ENCODE measurements at regions not wholly inside any gene's neighbourhood (a gene's known extent, or its start where the extent isn't known, plus 50 kb on each side); places are given as distances from the start of the nearest gene placed in this dataset.
"Not testable (repeated sequence)": the region's sequence is repeated elsewhere in the genome, so short reads cannot be mapped to it uniquely, and the experiment has no call there.

- no peak for DNase-seq
Observed at GRCh38 chr6:6987749-6988148, 120.0 kb upstream of the RREB1 start.

- DNase-seq: not testable (repeated sequence)
Observed at GRCh38 chr6:6990059-6990458, 117.7 kb upstream of the RREB1 start.

- no peak for DNase-seq
Observed at GRCh38 chr6:6993503-6994237, 114.1 kb upstream of the RREB1 start.

DNA sequence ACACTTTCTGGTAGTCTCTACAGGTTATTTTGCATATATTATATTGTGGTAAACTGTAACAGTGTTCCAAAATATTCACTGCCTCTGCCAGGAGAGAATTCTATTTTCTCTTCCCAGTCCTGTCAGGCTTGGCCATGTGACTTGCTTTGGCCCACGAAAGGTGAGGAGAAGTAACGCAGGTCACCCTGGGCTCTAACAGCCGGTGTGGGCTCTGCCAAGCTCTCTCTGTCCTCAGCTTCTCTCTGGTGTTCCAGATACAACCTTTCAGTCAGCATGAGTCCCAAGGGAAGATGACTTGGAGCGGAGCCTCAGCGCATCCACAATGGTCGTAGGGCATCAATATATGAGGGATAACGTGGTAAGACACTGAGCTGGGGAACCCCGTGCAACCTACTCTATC lies 113.0 kb upstream of the RREB1 start:
- no peak for DNase-seq

DNA sequence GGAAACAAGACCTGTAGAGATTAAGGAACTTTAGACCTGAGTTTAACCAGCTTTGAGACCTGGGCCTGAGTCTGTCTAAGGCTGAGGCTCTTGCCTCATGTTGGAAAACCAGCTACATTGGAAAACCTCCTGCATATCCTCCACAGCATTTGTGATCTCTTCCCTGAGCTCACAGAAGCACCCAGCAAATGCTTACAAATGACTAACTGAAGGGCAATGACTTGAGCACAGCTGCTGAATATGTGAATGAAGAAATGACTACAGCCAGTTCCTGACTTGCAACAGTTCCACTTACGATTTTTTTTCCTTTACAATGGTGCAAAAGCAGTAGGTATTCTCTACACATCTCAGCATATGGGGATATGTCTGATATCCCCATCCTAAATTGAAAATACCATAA lies 112.4 kb upstream of the RREB1 start:
- no peak for DNase-seq

GRCh38 chr6:6996124-6996523 lies 111.6 kb upstream of the RREB1 start:
- DNase-seq: no peak

DNA sequence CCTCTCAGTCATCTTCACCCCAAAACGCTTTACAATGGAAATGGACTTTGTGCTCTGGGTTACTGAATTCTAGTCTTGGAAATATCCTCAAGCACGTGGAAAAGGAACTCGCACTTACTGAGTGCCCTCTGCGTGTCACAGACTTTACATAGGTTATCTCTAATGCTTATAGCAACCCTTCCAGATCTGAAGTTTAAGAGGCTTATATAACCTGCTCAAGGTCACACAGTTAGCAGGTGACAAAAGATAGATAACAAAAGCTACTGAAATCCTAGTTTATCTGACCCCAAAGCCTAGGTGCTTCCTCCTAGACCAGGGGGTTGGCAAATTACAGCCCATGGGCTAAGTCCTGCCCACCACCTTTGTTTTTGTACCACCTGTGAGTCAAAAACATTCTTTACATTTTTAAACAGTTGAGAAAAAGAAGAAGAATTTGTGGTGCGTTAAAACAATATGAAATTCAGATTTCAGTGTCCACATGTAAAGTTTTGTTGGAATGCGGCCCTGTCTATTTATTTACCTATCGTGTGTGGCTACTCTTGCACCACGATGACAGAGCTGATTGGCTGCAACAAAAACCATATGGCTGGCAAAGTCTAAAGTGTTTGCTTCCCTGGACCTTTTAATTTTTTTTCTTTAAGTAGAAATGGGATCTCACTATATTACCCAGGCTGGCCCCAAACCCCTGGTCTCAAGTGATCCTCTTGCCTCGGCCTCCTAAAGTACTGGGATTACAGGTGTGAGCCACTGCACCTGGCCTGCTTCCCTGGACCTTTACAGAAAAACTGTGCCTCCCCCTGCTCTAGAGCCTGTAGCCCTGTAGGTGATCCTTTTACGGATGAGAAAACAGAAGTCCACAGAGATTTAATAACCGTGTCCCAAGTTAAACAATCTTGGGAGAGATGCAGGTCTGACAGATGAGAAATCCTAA lies 110.2 kb upstream of the RREB1 start:
- no peak for DNase-seq

GRCh38 chr6:6998194-6998569 lies 109.6 kb upstream of the RREB1 start:
- no peak for DNase-seq

- no peak for DNase-seq
Observed at GRCh38 chr6:7000825-7001777, 106.7 kb upstream of the RREB1 start.

DNA sequence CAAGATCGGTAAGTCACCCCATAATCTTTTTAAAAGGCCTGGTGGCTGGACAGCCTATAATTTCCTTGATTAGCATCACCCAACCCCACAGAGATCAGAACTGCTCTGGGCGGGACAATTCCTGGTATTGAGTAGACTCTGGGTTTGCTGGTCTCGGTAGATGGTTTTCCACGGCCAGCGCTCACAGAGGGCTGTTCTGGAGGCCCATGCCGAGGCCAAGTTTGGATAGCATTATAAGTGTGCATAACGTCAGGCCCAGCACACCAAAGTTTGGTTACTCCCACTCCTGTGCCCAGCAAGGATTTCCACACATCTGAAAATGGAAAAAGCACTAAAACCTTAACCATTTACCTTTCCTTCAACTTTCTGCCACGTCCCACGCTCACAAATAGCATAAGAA lies 104.7 kb upstream of the RREB1 start:
- no peak for DNase-seq

DNA sequence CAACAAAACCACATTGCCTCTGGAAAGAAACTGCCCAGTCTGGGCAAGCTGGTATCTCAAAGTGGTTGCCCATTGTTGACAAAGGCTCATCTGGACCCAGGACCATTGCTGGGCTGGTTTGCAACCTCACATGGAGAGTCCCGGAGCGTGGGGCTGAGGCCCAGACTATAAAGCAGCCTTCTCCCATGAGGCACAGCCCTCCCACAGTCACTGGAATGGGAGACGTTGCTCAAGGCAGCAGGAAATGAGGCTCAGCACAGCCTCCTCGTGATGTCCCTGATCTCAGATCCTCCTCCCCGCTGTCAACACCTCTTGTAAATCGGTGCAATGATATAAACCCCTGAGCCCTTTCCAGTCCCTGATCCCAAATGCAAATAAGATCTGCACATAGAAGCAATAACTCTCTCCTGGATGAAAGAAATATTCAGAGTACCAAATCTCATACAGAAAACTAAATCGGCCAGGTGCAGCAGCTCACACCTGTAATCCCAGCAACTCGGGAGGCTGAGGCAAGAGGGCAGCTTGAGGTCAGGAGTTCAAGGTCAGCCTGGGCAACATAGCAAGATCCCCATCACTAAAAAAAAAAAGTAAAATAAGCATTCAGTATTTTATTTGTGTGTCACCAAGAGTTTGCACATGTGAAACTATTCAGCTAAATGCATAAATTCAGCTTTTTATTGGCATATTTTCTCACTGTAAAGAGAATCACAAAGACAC lies 103.0 kb upstream of the RREB1 start:
- no peak for DNase-seq

DNA sequence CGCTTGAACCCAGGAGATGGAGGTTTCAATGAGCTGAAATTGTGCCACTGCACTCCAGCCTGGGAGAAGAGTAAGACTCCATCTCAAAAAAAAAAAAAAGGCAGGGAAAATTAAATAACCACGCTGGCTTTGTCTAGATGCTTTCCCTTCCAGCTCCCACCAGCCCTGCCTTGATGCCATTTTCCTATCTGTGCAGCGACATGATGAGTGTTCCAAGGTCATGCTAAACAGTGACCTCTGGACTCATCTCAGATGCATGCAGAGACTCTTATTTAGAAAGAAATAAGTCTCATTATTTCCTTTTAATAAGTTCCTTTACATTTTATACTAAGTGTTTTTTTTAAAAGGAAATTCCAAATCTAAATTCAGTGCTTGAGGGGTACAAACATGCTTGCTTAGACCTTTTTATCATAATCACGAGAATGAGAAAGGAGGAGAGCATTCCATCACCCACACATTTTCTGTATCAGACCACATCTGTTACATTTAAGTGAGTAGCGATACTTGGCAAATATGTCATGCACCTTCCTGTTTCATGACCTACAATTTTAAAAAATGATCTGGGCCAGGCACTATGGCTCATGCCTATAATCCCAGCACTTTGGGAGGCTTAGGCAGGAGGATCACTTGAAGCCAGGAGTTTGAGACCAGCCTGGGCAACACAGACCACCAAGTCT lies 101.1 kb upstream of the RREB1 start:
- no peak for DNase-seq

GRCh38 chr6:7008451-7008988 lies 99.2 kb upstream of the RREB1 start:
- DNase-seq: no peak

DNA sequence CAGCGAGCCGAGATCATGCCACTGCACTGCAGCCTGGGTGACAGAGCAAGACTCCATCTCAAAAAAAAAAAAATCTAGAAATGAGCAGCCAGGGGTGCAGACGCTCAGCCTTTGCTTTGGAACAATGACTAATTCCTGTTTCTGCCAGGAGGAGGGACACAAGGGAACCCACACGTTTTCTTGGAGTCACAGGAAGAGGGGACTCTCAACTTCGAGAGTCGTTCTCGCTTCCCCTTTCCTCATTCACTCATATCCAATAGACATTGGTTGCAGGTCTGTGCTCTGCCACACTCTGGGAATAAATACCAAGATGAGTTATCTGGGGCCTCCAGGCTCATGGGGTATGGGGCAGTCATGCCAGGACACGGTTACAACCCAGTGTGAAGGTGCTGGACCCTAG lies 91.5 kb upstream of the RREB1 start:
- no peak for DNase-seq

DNA sequence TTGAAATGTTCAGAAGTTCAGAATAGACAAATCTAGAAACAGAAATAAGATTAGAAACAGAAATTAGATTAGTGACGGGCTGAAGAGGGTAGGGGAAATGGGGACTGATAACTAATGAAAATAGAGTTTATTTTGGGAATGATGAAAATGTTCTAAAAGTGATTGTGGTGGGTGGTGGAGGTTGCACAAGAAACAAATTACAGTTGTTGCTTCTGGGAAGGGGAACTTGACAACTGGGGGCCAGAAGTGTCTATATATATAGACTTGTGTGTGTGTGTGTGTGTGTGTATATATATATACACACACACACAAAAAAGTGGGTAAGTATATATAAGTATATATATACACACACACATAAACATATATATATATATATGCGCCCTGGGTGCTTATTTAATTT lies 86.5 kb upstream of the RREB1 start:
- no peak for DNase-seq

GRCh38 chr6:7025861-7026260 lies 81.9 kb upstream of the RREB1 start:
- DNase-seq: no peak

DNA sequence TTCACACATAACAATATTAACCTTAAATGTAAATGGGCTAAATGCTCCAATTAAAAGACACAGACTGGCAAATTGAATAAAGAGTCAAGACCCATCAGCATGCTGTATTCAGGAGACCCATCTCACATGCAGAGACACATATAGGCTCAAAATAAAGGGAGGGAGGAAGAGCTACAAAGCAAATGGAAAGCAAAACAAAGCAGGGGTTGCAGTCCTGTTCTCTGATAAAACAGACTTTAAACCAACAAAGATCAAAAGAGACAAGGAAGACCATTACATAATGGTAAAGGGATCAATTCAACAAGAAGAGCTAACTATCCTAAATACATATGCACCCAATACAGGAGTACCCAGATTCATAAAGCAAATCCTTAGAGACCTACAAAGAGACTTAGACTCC lies 78.8 kb upstream of the RREB1 start:
- DNase-seq: not testable (repeated sequence)

- DNase-seq: not testable (repeated sequence)
Observed at GRCh38 chr6:7030968-7031367, 76.8 kb upstream of the RREB1 start.

- no peak for DNase-seq
Observed at GRCh38 chr6:7033202-7033601, 74.6 kb upstream of the RREB1 start.

- no peak for DNase-seq
Observed at GRCh38 chr6:7034055-7034454, 73.7 kb upstream of the RREB1 start.

GRCh38 chr6:7035837-7036249 lies 71.9 kb upstream of the RREB1 start:
- no peak for DNase-seq

All from activated T-cell treated with anti-CD3 and anti-CD28 coated beads, Interleukin-2, amount 50 U/mL, for 48 hours (primary cell).